ENCODE measurements at regions not wholly inside any gene's neighbourhood (a gene's known extent, or its start where the extent isn't known, plus 50 kb on each side); places are given as distances from the start of the nearest gene placed in this dataset.

GRCh38 chr2:81942136-81942680 lies 1637.7 kb upstream of the LRRTM1 start:
- no peak for DNase-seq (ENCODE audit: low spot score)

- no peak for DNase-seq (ENCODE audit: low spot score)
Observed at GRCh38 chr2:81940266-81940955, 1635.9 kb upstream of the LRRTM1 start.

DNA sequence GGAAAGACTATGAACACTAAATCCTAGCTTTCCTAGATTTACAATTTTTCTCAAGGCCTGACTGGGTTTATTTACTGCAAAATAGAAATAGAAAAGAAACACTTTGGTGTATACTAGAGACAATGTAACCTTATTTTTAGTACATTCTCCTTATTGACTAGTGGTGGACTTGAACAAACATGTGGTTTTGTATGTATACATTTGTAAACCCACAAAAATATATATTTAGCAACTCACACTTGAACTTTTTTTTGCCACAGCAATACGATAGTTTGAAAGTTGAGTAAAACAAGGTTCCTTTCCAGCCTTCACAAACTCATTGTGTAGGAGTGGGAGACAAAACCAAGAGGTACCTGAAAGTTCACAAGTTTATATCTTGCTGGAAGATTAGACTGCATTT lies 1633.4 kb upstream of the LRRTM1 start:
- no peak for DNase-seq (ENCODE audit: low spot score)

- no peak for DNase-seq (ENCODE audit: low spot score)
Observed at GRCh38 chr2:81903534-81903933, 1599.0 kb upstream of the LRRTM1 start.

- DNase-seq (ENCODE audit: low spot score) = no peak
Observed at GRCh38 chr2:81901017-81901416, 1596.5 kb upstream of the LRRTM1 start.

- DNase-seq (ENCODE audit: low spot score) = no peak
Observed at GRCh38 chr2:81895620-81896250, 1591.2 kb upstream of the LRRTM1 start.

- no peak for DNase-seq (ENCODE audit: low spot score)
Observed at GRCh38 chr2:81894451-81894990, 1590.0 kb upstream of the LRRTM1 start.

DNA sequence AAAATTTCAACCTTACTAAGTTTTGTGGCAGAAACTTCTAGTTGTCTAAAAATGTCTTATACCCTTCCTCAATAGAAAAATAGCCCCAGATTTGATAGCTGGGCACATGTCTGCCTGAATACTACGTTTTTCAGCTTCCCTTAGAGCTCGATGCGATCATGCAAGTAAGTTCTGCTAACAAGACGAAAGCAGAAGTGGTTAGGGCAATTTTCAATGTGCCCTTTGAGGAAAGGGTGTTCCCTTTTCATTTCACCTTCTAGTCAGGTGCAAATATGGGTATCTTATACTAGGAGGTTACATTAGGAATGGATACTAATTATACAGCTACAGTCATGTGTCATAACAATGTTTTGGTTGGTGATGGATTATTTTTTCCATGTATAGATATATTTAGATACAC lies 1572.1 kb upstream of the LRRTM1 start:
- DNase-seq (ENCODE audit: low spot score) = no peak

DNA sequence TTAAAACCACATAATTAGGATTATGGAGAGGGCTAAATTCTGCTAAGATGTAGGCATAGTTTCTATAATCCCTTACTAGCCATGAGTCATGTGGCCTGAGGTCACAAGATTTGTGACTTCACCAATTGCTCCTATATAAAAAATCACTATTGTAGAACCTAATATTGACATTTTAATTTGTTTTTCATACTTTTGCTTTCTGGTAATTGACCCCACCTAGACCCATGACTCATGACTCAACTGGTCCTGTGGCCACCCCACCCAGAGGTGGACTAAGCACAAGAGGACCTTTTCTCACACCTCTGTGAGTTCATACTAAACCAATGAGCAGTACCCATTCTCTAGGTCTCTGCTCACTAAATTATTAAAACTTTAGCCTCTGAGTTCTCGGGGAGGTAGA lies 1567.5 kb upstream of the LRRTM1 start:
- no peak for DNase-seq (ENCODE audit: low spot score)

DNA sequence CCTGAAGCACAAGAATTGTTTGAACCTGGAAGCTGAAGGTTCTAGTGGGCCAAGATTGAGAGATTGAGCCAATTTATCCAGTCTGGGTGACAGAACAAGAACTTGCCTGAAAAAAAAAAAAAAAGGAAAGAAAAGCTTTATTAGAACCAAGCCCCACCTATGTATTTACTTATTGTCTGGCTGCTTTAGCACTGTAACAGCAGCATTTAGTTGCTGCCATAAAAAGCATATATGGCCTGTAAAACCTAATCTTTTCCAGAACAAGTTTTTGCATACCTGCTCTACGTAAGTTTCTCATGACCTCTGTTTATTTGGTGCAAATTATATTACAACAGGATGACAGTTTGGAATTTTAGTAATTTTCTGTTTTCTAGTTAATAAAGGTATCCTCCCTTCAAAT lies 1565.6 kb upstream of the LRRTM1 start:
- DNase-seq (ENCODE audit: low spot score) = no peak

DNA sequence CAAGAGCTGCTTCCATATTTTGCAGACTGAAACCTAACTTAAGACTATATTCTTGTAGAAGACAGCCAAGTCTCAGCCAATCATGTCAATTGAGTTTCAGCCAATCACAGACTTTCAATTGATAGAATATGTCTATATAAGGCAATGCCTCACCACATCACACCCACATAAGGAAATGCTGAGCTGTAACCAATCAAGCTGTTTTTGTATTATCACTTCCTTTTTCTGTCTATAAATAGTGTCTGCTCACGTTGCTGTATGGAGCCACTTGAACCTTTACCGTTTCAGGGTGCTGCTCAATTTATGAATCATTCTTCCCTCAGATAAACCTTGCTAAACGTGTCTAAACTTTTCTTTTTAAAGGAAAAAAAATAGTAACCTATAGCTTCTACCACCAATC lies 1554.4 kb upstream of the LRRTM1 start:
- DNase-seq (ENCODE audit: low spot score) = no peak

DNA sequence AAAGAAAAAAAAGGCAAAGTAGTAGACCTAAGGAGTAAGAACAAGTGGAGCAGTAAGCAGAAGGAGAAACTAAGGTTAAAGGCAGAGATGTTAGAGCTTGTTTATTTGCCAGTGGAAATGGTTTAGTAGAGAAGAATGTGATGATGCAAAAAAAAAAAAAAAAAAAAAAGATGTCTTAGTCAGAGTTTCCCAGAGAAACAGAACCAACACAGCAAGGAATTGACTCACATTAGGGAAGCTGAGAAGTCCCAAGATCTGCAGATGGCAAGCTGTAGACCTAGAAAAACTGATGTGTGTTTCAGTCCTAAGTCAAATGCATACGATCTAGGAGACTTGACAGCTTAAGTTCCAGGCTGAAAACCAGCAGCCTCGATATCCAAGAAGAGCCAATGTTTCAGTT lies 1548.8 kb upstream of the LRRTM1 start:
- no peak for DNase-seq (ENCODE audit: low spot score)

DNA sequence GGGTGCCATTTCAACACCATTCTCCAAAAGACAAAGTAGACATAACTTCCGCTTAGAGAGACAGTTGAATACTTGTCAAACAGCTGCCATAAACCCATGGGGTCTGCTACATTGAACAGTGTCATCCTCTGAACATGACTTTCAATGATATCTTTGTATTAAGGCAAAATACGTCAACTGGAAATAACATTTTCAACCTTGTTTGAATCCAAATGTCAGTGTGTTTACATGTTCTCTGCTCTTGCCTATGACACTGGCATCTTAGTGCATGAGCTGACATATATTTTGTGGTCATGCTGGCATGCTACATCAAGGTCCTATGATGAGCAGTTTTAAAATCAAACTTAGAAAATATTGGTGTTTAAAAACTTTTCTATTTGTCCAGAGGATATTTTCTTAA lies 1548.1 kb upstream of the LRRTM1 start:
- DNase-seq (ENCODE audit: low spot score) = no peak

GRCh38 chr2:81839780-81840179 lies 1535.2 kb upstream of the LRRTM1 start:
- DNase-seq (ENCODE audit: low spot score) = no peak

- DNase-seq (ENCODE audit: low spot score) = no peak
Observed at GRCh38 chr2:81835321-81836000, 1530.9 kb upstream of the LRRTM1 start.

- DNase-seq (ENCODE audit: low spot score) = no peak
Observed at GRCh38 chr2:81786811-81787210, 1482.3 kb upstream of the LRRTM1 start.

GRCh38 chr2:81767187-81767912 lies 1462.8 kb upstream of the LRRTM1 start:
- DNase-seq (ENCODE audit: low spot score) = no peak

GRCh38 chr2:81747481-81748070 lies 1443.0 kb upstream of the LRRTM1 start:
- DNase-seq (ENCODE audit: low spot score) = no peak

- no peak for DNase-seq (ENCODE audit: low spot score)
Observed at GRCh38 chr2:81739966-81740365, 1435.4 kb upstream of the LRRTM1 start.

DNA sequence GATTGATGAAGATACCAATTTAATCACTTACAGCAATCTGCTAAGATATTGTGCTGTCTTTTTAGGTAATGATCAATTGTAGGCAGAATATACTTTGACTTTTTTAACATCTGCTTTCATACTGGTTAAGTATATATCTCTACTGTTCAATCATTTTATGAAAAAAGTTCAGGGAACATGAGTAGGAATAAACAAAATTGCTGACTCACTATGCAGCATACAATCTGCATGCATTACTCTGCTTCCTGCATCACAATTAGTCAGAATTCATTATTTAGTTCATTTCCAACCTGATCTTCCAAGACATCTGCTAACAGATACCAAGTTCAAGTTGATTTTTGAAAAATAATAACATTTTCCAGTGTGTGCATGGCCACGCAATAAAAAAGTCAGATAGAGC lies 1430.4 kb upstream of the LRRTM1 start:
- DNase-seq (ENCODE audit: low spot score) = no peak

GRCh38 chr2:81714817-81715216 lies 1410.3 kb upstream of the LRRTM1 start:
- DNase-seq (ENCODE audit: low spot score) = no peak

DNA sequence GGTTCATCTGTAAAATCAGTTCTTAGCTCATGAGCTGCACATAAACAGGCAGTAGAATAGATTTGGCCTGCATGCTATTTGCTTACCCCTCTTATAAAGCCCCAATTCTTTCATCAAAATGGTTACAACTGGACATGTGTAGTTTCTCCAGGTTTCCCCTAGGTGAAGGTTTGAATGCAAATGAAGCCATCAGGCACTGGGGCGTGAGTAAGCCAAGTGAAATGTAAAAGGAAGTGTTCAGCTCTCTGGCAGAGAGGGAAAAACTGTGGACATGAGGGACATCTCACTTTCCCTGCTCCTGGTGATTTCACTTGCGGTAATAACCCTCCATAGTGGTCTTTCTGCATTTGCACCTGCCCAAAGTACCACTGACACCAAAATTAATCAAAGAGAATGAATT lies 1402.3 kb upstream of the LRRTM1 start:
- no peak for DNase-seq (ENCODE audit: low spot score)

Measured in putamen (tissue), 1 donor.